ENCODE measurements at regions not wholly inside any gene's neighbourhood (a gene's known extent, or its start where the extent isn't known, plus 50 kb on each side); places are given as distances from the start of the nearest gene placed in this dataset.
"Not testable (repeated sequence)": the region's sequence is repeated elsewhere in the genome, so short reads cannot be mapped to it uniquely, and the experiment has no call there.

GRCh38 chr4:156294577-156294976 is 340.9 kb upstream of the CTSO start:
- DNase-seq (peak in 1 of 5 donors; percentile 22), ATAC-seq (peak in 1 of 4 donors; percentile 65)
- Histone ChIP-seq H3K36me3 (no peaks in the 10 kb centered on the region), H3K4me3 (no peak overlapping the region), H3K27me3 (no peaks in the 10 kb centered on the region), H3K4me1 (peaks cover 0 to 21% (median 4%) of the 10 kb centered on the region in 12 donors), H3K27ac (no peak overlapping the region), H3K9me3 (no peaks in the 10 kb centered on the region)
- 12 to 32% (median 21%) methylated on average over 2 of the region's 2 CpGs for WGBS, 4 donors
- TF ChIP-seq CTCF (IDR thresholded peaks at IDR 0.05), result peak in 6 of 12 donors; percentile 8 to 38 (median 22)
- no peak for TF ChIP-seq POLR2A (IDR thresholded peaks at IDR 0.05)
- intact Hi-C loops (cut with DNase I), result no loop called here

- ATAC-seq (no peak), DNase-seq (no peak)
- intact Hi-C loops (cut with DNase I), result no loop called here
- TF ChIP-seq POLR2A (IDR thresholded peaks at IDR 0.05) (no peak), CTCF (IDR thresholded peaks at IDR 0.05) (no peak)
- Histone ChIP-seq H3K9me3 (no peaks in the 10 kb centered on the region), H3K36me3 (no peaks in the 10 kb centered on the region), H3K27ac (no peak overlapping the region), H3K27me3 (no peaks in the 10 kb centered on the region), H3K4me1 (peaks cover 0 to 21% (median 4%) of the 10 kb centered on the region in 12 donors), H3K4me3 (no peak overlapping the region)
- WGBS, 4 donors, result 67 to 80% (median 71%) methylated on average over 1 of the region's 1 CpG
These were observed 340.1 kb upstream of the CTSO start for GRCh38 chr4:156293657-156294297.

GRCh38 chr4:156291317-156291716 is 337.7 kb upstream of the CTSO start:
- DNase-seq (no peak), ATAC-seq (no peak)
- Histone ChIP-seq H3K9me3 (no peaks in the 10 kb centered on the region), H3K4me3 (no peak overlapping the region), H3K4me1 (peaks cover 0 to 11% (median 4%) of the 10 kb centered on the region in 12 donors), H3K27me3 (no peaks in the 10 kb centered on the region), H3K36me3 (no peaks in the 10 kb centered on the region), H3K27ac (no peak overlapping the region)
- 2 to 15% (median 12%) methylated on average over 1 of the region's 1 CpG for WGBS, 4 donors
- intact Hi-C loops (cut with DNase I), result no loop called here
- TF ChIP-seq POLR2A (IDR thresholded peaks at IDR 0.05) (no peak), CTCF (IDR thresholded peaks at IDR 0.05) (no peak)

GRCh38 chr4:156290811-156291210 is 337.1 kb upstream of the CTSO start:
- H3K9me3 ChIP-seq, result no peaks in the 10 kb centered on the region
- no peak for DNase-seq
- 72 to 76% (median 75%) methylated on average over 2 of the region's 2 CpGs for WGBS, 4 donors
- H3K4me1 ChIP-seq, result peaks cover 0 to 11% (median 4%) of the 10 kb centered on the region in 12 donors
- no peaks in the 10 kb centered on the region for H3K27me3 ChIP-seq
- intact Hi-C loops (cut with DNase I), result no loop called here
- H3K4me3 ChIP-seq, result no peak overlapping the region
- no peaks in the 10 kb centered on the region for H3K36me3 ChIP-seq
- TF ChIP-seq POLR2A (IDR thresholded peaks at IDR 0.05) (no peak), CTCF (IDR thresholded peaks at IDR 0.05) (no peak)
- H3K27ac ChIP-seq, result no peak overlapping the region
- no peak for ATAC-seq

GRCh38 chr4:156290026-156290425 is 336.4 kb upstream of the CTSO start:
- H3K36me3 ChIP-seq; H3K27ac ChIP-seq; H3K27me3 ChIP-seq; ATAC-seq; H3K4me3 ChIP-seq; intact Hi-C loops (cut with DNase I); H3K9me3 ChIP-seq: not testable (repeated sequence)
- peak in 1 of 5 donors; percentile 38 for DNase-seq
- 86 to 93% (median 91%) methylated on average over 17 to 19 of the region's 19 CpGs for WGBS, 4 donors
- peaks cover 0 to 11% (median 4%) of the 10 kb centered on the region in 12 donors for H3K4me1 ChIP-seq
